Smooth muscle cell of the brain vasculature (primary cell): ENCODE measurements at regions not wholly inside any gene's neighbourhood (a gene's known extent, or its start where the extent isn't known, plus 50 kb on each side); places are given as distances from the start of the nearest gene placed in this dataset.
"Not testable (repeated sequence)": the region's sequence is repeated elsewhere in the genome, so short reads cannot be mapped to it uniquely, and the experiment has no call there.

Experiments used
- DNase-seq: peaks from one replicate; pipeline ENCODE4 v3.0.0-alpha.2; 2012; ENCODE audit warnings: low read depth, low spot score

DNA sequence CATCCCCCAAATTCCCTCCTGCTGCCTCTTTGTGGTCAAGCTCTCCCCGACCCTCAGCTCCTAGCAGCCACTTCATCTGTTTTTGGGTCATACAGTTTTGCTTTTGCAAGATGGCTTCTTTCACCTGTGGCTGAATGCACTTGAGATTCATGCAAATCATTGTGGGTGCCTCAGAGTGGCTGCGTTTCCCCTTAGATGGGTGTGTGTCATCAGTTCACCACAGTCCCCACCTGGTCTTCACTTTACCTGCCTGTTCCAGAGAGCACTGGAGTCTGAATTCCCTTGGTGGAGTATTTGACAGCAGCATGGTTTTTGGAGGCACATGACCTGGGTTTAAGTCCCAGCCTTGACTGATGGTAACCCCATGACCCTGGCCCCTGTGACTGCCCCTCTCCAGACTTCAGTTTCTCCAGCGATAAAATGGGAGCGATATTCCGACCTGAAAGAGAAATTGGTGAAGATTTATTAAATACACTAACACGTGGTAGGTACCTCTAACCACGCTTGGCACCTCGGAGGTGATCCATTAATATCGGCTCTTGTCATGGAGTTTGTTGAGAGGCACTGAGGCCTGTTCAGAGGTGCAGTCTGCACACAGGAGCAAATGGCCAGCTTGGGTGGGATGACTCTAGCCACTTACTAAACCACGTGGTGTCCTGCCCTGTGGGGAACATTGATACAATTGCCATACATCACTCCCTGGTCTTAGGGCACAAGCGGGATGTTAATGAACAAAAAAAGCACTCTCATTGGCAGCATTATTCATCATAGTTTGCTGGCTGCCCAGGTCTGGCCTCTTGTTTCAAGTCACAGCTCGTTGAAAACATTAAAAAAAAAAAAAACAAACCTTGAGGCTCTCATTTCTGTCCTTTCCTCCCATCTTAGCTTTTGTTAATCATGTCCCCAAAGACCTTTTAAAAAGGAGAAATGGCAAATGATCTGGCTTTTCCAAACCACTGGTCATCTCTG lies 167.2 kb upstream of the KCNG1 start:
- DNase-seq: no peak

DNA sequence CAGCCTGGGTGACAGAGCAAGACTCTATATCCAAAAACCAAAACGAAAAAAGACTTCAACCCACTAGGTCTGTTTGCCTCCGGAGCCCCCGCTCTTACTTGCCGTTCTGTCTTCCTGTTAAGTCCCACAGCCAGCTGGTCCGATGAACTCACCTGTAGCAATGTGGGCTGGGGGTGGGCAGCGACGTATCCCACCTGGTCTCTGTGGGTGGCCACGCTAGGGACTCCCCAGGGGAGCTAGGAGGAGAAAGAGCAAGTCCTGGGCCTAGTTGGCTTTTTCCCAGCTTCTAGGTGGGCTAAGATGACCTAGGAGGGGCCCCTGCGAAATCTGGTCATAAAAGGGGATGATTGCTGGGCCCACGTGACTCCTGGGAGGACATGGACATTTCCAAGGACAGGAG lies 166.0 kb upstream of the KCNG1 start:
- no peak for DNase-seq

DNA sequence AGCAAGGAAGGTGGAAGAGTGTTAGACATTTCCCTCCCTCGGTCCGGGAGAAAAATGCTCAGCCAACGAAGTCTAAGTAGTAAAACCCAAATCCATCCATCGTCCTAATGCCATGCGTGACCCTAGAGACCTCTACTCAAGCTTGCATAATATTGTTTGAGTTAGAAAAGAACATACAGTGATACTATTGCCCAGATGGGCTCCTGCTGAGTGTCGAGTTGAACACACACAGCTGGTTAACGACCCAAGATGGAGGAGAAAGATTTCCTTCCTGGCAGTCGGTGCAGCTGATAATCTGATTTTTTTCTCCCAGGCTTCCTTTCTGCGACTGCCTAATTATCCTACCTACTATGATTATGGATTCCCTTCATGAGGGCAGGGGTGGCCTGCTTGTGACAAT lies 164.4 kb upstream of the KCNG1 start:
- no peak for DNase-seq

DNA sequence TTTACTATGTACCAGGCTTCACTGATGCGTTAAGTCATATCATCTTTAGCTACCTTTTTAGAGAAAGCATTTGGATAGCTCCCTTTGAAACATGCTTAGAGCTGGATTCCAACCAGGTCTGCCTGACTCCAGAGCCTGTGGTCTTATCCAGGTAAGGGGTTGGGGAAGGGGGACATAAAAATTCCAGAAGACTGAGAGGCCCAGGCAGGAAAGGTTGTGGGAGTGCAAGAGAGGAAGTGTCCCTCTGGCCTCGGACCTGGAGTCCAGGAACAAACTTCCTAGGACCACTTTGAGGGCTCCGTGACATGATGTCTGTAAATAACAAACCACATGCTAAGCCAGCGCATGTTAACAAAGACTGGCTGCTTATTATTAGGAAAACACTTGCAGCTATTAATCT lies 163.0 kb upstream of the KCNG1 start:
- no peak for DNase-seq

DNA sequence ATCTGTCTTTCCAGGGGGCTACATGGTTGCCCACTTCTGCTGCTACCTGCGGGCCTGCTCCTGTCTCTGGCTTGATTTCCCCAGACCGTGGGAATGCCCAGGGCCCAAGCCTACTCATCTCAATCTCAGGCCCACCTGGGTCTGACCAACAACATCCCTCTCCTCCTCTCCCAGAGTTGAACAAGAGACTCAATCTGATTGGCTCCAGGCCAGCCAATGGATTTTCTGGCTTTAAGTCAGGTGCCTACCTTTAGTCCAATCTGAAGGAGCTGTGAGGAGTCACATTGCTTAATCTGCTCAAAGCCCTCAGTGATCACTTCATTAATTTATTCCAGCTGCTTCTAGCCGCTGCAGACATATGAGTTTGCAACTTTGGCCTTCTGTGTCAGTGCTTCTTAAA lies 162.4 kb upstream of the KCNG1 start:
- DNase-seq: no peak

DNA sequence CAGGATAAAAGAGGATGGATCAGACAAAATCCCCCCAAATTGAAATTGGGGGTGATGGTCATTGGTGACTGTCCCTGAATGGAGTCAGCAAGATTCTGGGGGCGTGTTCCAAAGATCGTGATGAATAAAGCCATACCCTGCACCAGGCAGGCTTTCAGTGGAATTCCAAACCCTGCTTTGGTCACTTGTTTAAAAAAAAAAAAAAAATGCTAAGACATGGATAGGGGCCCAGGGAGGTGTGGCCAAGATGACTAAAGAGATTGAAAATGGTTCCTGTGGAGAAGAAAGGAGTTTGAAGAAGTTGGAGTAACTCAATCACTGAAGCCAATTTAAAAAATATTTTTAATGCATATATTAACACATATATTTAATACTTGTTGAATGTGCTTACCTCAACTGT lies 161.4 kb upstream of the KCNG1 start:
- no peak for DNase-seq

DNA sequence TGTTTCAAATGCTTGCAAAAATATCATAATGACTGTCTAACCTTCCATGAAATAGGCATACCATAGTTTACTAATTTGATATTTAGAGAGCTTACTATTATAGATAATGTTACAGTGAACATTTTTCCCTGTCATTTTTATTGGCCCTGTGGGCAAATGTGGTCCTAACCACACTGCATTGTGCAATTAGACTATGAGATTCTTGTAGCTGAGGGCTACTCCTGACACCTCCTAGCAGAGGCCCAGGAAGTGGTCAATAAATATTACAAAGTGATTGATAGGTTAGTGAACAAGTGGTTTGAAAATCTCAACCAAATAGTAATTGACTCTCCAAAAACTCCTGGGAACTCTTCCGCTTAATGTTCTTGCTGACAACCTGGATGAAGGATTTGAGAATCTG lies 160.5 kb upstream of the KCNG1 start:
- no peak for DNase-seq

DNA sequence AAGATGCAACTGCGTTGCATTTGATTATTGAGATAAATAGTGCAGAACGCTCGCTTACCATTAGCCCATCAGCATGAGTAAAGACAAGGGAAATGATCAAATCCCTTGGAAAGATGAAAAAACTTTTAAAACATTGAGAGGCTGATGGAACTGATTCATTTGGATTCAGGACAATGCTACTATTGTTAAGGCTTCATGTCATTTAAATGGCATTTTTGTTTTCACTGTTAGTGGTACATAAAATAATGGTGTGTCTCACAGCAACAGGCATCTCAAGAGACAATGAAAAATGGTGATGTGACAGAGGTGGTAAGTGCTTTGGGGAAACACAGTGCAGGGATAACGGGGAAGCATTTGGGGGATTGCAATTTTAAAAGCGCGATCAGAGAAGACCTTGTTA lies 159.7 kb upstream of the KCNG1 start:
- no peak for DNase-seq

DNA sequence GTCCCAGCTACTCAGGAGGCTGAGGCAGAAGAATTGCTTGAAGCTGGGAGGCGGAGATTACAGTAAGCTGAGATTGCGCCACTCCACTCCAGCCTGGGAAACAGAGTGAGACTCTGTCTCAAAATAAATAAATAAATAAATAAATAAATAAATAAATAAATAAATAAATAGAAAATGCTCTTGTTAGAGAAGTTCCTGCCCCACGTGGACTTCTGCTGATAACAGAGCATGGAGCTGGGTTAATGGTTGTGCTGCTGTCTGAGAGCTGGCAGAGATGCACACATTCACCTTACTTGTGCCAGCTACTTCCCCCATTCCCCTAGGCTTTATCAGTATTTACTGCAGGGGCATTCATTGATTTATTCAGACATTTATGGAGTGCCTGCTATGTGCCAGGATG lies 155.2 kb upstream of the KCNG1 start:
- no peak for DNase-seq

DNA sequence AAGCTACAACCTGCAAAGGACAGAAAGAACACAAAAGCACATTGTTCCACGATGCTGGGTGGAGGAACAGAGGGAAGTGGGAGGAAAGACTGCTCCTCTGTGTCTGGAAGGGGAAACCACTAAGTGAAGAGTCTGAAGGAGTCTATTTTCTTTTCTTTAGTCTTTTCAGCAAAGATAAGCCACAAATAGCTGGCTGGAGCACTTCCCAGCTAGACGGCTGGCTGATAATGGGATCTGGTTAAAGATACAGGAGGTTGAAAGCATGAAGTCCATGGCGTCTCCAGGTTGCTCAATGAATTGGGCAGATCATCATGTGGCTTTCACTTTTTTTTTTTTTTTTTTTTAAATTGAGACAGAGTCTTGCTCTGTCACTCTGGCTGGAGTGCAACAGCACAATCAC lies 154.0 kb upstream of the KCNG1 start:
- no peak for DNase-seq

DNA sequence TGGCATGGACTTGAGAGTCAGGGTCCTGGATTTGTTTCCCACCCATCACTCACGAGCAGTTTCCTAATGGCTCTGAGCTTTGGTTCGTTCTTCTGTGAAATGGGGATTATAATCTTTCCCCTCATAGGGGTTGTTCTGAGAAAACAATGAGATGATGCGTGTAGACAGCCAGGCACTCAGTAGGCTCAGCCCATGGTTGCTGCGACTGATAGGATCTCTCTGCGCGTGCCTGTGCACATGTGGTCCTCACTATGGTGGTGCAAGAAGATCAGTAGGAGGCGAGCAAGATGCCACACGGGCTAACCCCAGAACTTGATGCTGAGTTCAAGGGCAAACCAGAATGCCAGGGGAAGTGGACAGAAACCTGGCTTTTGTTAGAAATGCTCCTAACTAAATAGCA lies 153.5 kb upstream of the KCNG1 start:
- DNase-seq: no peak

DNA sequence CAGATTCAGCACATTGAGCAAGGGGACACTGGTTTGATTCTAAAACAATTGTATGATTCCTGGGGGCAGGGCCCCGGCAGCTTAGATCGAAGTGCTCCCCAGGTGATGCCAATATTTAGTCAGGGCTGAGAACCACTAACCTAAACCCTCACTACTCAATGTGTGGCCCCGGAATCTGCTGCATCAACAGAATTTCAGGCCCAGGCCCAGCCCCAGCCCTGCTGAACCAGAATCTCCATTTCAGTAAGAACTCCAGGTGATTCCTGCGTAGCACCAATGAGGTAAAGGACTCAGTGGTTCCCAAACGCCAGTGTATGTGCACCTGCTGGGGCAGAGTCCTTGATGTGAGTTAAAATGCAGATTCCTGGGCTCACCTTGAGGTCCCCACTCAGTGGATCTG lies 152.8 kb upstream of the KCNG1 start:
- no peak for DNase-seq

DNA sequence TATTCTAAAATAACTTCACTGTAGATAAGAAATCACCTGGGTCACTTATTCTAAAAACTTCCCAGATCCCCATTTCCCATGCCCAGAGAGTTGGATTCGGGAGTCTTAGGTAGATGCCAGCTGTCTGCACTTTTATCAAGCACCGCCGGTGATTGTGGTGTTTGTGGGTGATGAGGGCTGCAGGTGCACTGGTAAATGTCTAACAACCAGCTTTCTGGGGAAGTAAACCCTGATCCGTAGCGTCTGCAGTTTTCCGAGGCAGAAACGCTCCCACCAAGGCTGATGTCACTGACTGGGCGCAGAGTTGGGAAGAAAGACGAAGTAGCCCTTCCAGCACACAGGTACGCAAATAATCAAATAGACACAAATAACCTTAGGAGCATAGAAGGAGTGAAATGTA lies 152.2 kb upstream of the KCNG1 start:
- no peak for DNase-seq

DNA sequence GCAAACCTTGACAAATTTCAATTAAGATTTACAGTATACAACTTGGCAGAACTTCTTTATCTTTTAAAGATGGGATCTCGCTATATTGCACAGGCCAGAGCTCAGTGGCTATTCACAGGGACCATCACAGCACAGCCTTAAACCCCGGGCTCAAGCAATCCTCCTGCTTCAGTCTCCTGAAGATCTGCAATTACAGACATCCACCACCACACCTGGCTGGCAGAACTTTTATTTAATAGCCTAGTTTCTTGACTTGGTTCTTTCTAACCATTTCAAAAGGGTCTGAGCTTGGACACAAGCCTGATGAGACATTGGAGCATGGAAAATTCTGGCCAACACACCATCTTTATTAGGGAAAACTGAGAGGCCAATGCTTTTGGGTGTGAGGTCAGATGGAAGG lies 151.6 kb upstream of the KCNG1 start:
- no peak for DNase-seq

DNA sequence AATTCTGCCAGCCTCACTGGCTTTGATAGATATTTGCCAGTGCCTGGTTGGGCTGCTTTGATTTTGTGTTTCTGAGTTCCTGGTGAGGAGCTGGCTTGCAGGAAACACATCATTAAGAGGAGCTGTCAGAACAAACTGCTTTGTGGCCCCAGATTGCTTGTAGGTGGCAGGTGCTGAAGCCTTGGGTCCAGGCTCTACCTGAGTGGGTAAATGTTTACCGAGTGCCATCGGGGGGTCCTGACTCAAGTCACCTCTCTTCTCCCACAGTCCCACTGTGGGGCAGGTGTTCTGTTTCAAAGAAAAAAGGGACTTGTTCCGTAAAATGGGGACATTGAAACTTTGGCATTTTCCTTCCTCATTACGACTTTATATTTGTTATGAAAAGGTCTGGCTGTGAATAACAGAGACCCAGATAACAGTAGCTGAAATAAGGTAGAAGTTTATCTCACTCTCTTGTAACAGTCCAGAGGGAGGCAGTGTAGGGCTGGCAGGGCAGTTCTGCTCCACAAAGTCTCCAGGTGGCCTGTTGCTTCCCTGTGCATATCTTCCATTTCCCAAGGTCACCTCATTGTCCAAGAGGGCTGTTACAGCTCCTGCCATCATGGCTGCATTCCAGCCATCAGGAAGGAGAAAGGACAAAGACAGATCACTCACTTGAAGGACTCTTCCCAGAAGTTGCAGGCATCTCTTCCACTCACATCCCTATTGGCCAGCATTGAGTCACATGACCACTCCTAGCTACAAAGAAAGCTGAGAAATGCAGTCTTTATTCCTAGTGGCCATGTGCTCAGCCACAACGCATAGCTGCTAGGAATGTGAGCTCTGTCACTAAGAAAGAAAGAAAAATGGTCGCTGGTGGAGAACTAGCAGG lies 149.9 kb upstream of the KCNG1 start:
- no peak for DNase-seq

DNA sequence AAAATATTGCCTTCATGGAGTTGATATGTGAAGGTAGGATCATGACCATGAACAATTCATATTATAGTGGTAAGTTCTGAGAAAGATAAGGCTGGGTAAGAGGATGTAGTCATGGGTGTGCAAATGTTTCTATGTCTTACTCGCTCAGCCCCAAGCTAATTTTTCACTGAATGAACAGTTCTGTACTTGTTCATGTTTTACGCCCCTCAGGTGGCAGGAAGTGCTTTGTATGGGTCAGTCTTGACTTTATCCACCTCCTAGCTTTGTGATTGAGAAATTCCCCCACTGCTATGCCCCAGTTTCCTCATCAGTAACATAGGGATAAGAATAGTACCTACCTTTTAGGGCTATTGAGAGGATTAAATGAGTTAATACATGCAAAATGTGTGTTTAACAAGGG lies 148.2 kb upstream of the KCNG1 start:
- DNase-seq: no peak

DNA sequence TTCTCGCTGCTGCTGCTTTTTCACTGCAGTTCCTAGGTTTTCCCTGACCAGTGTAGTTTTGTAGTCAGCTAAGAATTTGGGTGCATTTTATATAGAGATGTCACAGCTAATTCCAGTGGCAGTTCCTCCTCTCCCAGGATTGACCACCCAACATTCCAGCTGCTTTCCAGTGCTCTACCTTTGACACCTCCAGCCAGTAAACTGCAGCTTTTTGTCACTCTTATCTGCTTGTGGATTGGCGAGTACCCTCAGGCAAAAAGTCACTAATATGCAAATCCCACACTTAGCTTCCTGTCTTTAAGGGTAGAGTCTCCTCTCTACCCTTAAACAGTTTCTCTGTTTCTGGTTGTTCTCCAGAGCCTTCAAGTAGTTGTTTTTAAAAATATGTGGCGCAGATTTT lies 146.9 kb upstream of the KCNG1 start:
- DNase-seq: no peak

DNA sequence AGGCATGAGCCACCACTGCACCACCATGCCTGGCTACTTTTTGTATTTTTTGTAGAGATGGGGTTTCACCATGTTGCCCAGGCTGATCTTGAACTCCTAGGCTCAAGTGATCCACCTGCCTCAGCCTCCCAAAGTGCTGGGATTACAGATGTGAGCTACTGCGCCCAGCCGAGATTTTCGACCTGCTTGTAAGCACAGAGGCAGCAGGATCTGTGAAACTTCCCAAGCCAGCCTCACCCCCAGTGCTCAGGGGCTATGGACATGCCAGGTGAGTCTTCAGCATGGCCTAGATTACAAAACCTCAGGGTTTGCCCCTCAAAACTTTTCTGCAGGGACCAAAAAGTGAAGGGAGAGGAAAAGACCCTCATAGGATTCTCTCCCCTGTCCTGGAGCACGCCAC lies 145.0 kb upstream of the KCNG1 start:
- DNase-seq: not testable (repeated sequence)

DNA sequence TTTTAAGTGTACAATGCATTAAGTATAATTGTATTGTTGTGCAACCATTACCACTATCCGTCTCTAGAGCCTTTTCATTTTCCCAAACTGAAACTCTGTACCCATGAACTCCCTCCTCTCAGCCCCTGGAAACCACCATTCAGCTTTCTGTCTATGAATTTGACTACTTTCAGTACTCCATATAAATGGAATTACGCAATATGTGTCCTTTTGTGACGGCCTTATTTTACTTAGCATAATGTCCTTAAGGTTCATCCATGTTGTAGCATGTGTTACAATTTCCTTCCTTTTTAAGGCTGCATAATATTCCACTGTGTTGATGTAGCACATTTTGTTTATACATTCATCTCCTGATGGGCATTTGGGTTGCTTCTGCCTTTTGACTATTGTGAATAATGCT lies 143.6 kb upstream of the KCNG1 start:
- DNase-seq: no peak

DNA sequence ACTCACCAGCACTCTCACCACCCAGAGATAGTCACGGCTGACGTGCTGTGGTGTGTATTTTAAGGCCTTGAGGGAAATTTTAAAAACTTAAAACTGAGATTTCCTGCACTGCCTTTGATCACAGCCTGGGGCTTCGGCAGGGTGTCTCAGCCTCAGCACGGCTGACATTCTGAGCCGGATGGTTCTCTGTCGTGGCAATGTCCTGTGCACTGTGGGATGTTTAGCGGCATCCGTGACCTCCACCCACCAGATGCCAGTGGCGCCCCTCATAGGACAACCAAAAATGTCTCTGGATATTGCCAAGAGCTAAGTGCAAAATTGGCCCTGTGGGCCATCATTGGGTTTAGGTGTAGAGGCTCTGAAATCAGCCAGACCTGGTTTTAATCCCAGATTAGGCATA lies 142.2 kb upstream of the KCNG1 start:
- DNase-seq: no peak

DNA sequence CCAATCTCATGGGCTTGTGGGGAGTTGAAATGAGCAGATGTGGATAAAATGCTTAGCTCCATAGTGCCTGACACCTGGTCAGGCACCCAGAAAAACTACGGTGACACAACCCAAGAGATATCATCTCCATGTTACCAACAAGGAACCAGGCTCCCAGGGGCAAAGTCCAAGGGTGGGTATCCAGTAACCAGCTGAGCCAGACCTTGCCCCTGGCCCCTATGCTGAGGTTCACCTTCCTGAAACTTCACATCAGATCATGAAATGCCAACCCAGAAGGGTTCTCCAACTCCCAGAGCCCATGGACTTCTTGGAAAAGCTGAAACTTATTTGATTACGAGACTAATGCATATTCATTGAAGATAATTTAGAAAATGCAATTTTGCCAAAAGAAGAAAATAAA lies 141.8 kb upstream of the KCNG1 start:
- DNase-seq: no peak

DNA sequence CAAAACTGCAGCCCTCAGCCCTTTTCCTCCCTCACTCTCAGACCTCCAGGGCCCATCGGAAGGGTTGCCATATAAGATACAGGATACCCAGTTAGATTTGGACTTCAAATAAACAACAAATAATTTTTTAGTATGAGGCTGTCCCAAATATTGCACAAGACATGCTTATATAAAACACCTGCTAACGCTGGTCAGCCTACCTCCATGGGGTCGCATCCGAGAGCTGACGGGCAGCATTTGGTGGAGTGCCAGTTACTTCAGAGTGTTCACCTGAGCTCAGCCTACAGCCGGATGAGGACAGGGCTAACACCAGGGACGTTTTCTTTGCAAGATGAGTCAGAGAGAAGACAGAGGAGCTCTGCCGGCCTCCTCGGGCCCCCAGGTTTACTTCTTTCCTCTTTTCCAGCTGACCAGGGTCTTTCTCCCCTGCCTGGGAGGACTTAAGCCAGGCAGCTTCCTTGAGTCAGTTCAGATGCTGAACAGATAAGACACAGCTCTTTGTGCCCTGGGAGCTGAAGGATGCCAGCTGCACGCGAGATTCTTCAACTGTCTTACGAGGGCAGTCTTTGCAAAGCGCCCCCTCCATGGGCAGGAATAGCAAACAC lies 141.2 kb upstream of the KCNG1 start:
- DNase-seq: no peak
